Nephron progenitor cell (in vitro differentiated cells): ENCODE measurements at regions not wholly inside any gene's neighbourhood (a gene's known extent, or its start where the extent isn't known, plus 50 kb on each side); places are given as distances from the start of the nearest gene placed in this dataset.

Experiments
- DNase-seq: peaks from one replicate; pipeline ENCODE4 v3.0.0; 2021
- H3K27ac Mint-ChIP-seq: 2 replicates; pipeline ENCODE4 v1.8.0; 2021; ENCODE audit warnings: mild to moderate bottlenecking, moderate library complexity, mixed read lengths
- H3K27me3 Mint-ChIP-seq: 2 replicates; pipeline ENCODE4 v1.8.0; 2021; ENCODE audit warnings: mild to moderate bottlenecking, low read depth, mixed read lengths; ENCODE audit not compliant: poor library complexity
- H3K36me3 Mint-ChIP-seq: 2 replicates; pipeline ENCODE4 v1.8.0; 2021; ENCODE audit warnings: low read depth, mixed read lengths
- H3K4me1 Mint-ChIP-seq: 2 replicates; pipeline ENCODE4 v1.8.0; 2021; ENCODE audit warnings: mixed read lengths
- H3K4me3 Mint-ChIP-seq: 2 replicates; pipeline ENCODE4 v1.8.0; 2021; ENCODE audit warnings: mild to moderate bottlenecking, moderate library complexity, mixed read lengths
- H3K9me3 Mint-ChIP-seq: 2 replicates; pipeline ENCODE4 v1.8.0; 2021; ENCODE audit warnings: mild to moderate bottlenecking, moderate library complexity, mixed read lengths
- CTCF ChIP-seq: fragments of 200-600 bp; sonication (generic); IDR thresholded peaks from 2 replicates; pipeline ENCODE4 v1.5.0; 2021; ENCODE audit warnings: antibody characterized with exemption

- peaks cover 28% of the 10 kb centered on the region for H3K4me1 Mint-ChIP-seq
- no peaks in the 10 kb centered on the region for H3K9me3 Mint-ChIP-seq
- H3K27ac Mint-ChIP-seq = no peak overlapping the region
- DNase-seq = no peak
- no peak for TF ChIP-seq CTCF
- H3K36me3 Mint-ChIP-seq = no peaks in the 10 kb centered on the region
- no peak overlapping the region for H3K4me3 Mint-ChIP-seq
- H3K27me3 Mint-ChIP-seq = peaks cover 11% of the 10 kb centered on the region
Observed at GRCh38 chr6:170025935-170026750, 264.7 kb downstream of the DLL1 start.

- no peak overlapping the region for H3K4me3 Mint-ChIP-seq
- no peaks in the 10 kb centered on the region for H3K36me3 Mint-ChIP-seq
- DNase-seq = no peak
- H3K4me1 Mint-ChIP-seq = peaks cover 27% of the 10 kb centered on the region
- no peak overlapping the region for H3K27ac Mint-ChIP-seq
- H3K9me3 Mint-ChIP-seq = no peaks in the 10 kb centered on the region
- no peak for TF ChIP-seq CTCF
- H3K27me3 Mint-ChIP-seq = peaks cover 11% of the 10 kb centered on the region
Observed at GRCh38 chr6:170025341-170025911, 265.5 kb downstream of the DLL1 start.

- H3K4me3 Mint-ChIP-seq = no peak overlapping the region
- no peak for TF ChIP-seq CTCF
- no peaks in the 10 kb centered on the region for H3K36me3 Mint-ChIP-seq
- DNase-seq = no peak
- H3K9me3 Mint-ChIP-seq = no peaks in the 10 kb centered on the region
- no peak overlapping the region for H3K27ac Mint-ChIP-seq
- H3K27me3 Mint-ChIP-seq = peaks cover 8% of the 10 kb centered on the region
- peaks cover 27% of the 10 kb centered on the region for H3K4me1 Mint-ChIP-seq
Observed at GRCh38 chr6:170024940-170025339, 265.9 kb downstream of the DLL1 start.

GRCh38 chr6:170023620-170024521, 267.0 kb downstream of the DLL1 start:
- Mint-ChIP-seq H3K27ac (no peak overlapping the region), H3K4me3 (no peak overlapping the region), H3K36me3 (no peaks in the 10 kb centered on the region), H3K4me1 (peaks cover 27% of the 10 kb centered on the region), H3K27me3 (peaks cover 12% of the 10 kb centered on the region), H3K9me3 (no peaks in the 10 kb centered on the region)
- DNase-seq = no peak
- TF ChIP-seq CTCF = no peak

GRCh38 chr6:170022827-170023619, 267.9 kb downstream of the DLL1 start:
- Mint-ChIP-seq H3K27ac (no peak overlapping the region), H3K4me1 (peaks cover 26% of the 10 kb centered on the region), H3K9me3 (no peaks in the 10 kb centered on the region), H3K4me3 (no peak overlapping the region), H3K36me3 (no peaks in the 10 kb centered on the region), H3K27me3 (peaks cover 16% of the 10 kb centered on the region)
- no peak for DNase-seq
- TF ChIP-seq CTCF = no peak
